ENCODE measurements at regions not wholly inside any gene's neighbourhood (a gene's known extent, or its start where the extent isn't known, plus 50 kb on each side); places are given as distances from the start of the nearest gene placed in this dataset.
"Not testable (repeated sequence)": the region's sequence is repeated elsewhere in the genome, so short reads cannot be mapped to it uniquely, and the experiment has no call there.

DNA sequence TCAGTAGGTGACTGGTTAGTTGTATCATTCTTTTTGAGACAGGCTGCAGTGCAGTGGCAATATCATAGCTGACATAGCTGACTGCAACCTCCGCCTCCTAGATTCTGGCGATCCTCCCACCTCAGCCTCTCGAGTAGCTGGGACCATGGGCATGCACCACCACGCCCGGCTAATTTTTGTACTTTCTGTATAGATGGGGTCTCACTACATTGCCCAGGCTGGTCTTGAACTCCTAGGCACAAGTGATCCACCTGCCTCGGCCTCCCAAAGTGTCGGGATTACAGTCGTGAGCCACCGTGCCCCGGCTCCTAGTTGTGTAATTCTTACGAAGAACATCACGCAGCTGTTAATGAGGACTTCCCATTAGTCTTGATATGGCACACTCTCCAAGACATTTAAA is 123.4 kb upstream of the VKORC1L1 start:
- DNase-seq = no peak

DNA sequence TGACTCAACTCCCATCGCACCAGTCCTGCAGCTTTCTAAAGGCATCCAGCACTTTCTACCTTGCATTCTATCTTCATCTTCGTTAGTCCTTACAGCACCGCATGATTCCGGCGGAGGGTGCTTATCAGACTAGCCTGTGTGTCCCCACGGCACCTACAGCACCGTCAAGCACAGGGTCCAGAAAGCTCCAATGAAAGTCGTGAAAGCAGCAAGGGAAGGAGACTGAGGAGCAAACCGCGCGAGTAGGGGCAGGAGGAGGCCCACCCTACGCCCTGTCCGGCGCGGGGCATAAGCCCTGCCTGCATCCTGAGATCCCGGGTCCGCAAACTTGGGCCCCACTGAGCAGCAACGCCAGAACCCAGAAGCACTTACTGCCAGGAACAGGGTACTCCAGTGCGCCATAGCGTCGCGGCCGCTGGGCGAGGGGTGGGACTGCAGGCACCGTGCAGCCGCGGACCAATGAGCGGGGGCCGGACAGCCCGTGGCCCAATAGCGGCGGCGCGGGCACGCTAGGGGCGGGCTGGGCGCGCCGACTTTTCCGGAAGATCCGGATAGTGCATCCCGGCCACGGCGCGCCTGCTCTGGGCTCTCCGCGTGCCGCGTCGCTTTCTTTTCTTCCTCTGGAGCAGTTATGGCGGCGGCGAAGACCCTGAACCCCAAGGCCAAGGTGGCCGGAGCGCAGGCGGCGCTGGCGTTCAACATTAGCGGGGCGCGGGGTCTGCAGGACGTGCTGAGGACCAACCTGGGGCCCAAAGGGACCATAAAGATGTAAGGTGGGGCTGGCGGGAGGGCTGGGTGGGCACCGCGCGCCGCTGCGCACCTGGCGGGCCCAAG is 122.1 kb upstream of the VKORC1L1 start:
- peak; percentile 87 for DNase-seq

DNA sequence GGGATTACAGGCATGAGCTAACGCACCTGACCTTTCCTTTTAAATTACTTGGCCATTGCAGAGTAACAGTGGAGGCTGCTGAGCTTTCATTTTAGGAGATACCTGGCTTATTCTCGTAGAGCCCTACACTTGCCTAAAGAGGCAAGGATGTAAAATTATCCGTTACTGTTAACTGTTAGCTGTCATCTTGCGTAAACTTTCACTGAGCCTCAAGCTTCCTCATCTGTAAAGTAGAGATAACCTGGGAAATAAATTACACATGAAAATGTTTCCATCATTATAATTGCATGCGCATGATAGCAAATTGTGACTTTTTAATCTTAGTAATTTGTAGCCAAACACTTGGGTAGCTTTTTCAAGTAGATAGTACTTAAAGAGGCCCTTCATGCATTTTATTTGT is 118.8 kb upstream of the VKORC1L1 start:
- not testable (repeated sequence) for DNase-seq

DNA sequence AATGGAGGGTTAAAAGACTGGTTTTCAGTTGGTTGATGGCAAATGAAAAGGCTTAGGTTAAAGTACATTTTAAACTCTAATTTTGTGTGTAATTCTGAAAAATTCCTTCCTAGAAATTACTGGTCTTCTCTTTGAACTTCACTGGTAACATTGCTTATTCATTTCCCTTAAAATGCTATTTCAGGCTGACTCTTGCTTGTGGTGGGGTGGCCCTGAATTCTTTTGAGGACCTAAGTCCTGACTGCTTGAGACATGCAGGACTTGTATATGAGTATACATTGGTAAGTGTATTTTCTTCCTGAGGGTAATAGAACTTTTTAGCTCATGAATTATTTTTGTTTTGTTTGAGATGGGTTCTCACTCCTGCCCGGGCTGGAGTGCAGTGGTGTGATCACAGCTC is 113.9 kb upstream of the VKORC1L1 start:
- not testable (repeated sequence) for DNase-seq

DNA sequence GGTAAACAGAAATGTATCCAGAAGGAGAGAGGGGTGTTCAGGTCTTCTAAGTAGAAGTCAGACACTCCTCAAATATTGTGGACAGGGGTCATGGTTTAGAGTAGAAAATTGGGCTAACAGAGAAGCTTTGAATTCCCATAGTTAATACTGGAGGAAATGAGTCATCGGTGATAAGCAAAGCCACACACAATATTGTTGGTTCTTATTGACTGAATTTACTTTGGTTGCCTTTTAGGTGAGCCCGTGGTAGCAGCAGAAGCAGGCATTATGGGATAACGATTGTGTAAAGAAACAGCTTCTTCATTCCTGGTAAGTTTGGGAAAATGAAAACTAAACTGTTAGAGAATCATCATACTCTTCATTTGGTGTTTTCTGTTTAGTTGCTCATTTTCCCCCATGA is 110.2 kb upstream of the VKORC1L1 start:
- DNase-seq = not testable (repeated sequence)

DNA sequence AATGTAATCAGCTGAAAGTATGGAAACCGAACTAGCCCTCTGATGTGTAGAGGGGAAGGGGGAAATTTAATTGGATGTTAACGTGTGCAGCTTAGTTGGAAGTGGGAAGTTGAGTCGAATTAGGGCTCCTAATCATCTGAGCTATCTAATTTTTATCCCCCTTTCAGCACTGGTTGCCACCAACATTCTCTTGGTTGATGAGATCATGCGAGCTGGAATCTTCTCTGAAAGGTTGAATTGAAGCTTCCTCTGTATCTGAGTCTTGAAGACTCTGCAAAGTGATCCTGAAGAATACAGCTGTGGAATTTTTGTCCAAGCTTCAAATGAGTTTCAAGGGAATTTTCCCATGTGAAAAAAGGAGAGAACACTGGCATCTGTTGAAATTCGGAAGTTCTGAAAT is 109.8 kb upstream of the VKORC1L1 start:
- not testable (repeated sequence) for DNase-seq

DNA sequence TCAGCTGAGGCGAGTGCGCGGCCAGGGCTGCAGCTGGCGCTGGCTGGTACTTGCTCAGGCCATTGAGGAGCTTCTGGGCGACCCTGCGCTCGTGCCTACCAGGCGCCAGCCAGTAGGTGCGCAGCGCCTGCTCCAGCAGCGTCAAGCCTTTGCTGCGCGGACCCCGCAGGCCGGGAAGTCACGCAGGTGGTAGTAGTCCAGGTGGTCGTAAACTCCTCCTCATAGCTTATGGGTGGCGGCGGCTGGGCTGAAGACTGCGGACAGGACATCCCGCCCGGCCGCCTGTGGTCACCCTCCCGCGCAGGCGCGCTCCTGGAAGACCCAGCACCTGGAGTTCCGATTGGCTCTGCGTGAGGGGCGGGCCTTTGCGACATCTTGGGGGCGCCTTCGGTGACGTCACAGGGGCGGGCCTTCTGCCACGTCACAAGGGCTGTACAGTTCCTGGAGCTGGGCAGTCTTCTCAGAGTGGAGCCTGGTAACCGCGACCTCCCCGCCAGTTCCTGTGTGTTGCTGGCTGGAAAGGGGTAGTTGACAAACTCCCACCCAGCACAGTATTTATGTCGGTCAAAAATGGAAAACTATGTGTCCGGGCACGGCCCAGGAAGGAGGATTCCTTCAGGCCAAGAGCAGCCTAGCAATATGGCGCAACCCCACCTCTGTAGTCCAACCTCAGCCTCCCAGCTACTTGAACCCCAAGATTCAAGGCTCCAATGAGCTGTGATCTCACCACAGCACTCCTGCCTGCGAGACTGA is 102.2 kb upstream of the VKORC1L1 start:
- peak; percentile 87 for DNase-seq

DNA sequence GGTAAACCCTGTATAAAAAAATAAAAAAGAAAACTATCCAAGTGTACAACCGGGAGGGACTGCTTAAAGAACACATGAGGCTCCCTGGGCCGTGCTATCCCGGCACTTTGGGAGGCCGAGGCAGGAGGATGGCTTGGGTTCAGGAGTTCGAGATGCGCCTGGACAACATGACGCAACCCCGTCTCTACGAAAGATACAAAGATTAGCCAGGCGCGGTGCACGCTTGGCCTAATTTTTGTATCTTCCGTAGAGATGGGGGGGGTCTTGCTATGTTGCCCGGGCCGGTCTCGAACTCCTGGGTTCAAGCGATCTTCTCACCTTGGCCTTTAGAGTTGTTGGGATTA is 101.7 kb upstream of the VKORC1L1 start:
- not testable (repeated sequence) for DNase-seq

DNA sequence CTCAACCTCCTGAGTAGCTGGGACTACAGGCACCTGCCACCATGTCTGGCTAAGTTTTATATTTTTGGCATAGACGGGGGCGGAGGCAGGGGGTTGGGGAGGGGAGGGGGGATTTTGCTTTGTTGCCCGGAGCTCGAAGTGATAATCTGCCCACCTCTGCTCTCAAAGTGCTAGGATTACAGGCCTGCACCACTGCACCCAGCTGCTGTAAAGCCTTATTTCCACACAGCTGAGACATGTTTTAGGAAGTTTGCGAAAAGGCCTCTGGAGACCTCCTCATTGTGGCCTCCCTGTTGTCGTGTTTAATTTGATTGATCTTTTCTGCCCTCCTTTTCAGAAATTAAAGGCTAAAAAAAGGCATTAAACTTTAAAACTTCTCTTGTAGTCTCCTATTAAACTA is 96.2 kb upstream of the VKORC1L1 start:
- DNase-seq = not testable (repeated sequence)

DNA sequence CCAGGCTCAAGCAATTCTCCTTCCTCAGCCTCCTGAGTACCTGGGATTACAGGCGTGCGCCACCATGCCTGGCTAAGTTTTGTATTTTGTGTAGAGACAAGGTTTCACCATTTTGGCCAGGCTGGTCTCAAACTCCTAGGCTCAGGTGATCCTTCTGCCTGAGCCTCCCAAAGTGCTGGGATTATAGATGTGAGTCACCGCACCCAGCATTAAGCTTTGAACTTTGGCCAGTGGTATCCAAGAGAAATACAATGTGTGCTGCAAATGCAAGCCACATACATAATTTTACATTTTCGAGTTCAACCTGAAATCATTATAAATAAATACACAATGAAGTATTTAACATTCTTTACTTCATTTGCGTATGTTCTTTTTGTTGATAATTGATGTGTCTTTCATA is 82.9 kb upstream of the VKORC1L1 start:
- DNase-seq = not testable (repeated sequence)

DNA sequence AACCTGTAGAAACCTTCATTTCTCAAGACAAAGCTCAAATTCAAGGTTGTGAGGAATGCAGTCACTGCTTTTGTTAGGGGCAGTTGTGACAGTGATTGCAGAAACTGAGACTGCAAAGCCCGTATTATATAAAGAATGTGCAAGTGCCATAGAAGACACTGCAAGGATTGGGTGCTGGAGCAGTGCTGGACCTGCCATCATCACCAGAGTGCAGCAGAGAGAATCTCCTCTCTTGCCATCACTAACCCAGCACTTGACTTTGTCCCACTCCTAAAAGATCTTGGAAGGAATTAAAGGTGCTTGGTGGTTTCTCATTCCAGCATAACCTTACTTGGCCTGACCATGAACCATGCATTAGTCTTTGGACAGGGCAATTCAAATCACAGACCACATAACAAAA is 81.1 kb upstream of the VKORC1L1 start:
- DNase-seq = not testable (repeated sequence)

DNA sequence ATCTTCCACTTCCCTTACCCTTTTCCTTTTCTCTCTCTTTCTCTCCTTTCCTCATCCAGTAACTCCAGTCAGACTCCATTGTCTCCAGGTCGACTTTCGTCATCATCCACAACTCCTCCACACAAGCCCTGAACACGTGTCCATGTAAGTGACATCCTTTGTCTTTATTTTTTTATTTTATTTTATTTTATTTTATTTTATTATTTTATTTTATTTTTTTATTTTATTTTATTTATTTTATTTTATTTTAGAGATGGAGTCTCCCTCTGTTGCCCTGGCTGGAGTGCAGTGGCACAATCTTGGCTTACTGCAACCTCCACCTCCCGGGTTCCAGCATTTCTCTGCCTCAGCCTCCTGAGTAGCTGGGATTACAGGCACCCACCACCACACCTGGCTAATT is 80.1 kb upstream of the VKORC1L1 start:
- not testable (repeated sequence) for DNase-seq

DNA sequence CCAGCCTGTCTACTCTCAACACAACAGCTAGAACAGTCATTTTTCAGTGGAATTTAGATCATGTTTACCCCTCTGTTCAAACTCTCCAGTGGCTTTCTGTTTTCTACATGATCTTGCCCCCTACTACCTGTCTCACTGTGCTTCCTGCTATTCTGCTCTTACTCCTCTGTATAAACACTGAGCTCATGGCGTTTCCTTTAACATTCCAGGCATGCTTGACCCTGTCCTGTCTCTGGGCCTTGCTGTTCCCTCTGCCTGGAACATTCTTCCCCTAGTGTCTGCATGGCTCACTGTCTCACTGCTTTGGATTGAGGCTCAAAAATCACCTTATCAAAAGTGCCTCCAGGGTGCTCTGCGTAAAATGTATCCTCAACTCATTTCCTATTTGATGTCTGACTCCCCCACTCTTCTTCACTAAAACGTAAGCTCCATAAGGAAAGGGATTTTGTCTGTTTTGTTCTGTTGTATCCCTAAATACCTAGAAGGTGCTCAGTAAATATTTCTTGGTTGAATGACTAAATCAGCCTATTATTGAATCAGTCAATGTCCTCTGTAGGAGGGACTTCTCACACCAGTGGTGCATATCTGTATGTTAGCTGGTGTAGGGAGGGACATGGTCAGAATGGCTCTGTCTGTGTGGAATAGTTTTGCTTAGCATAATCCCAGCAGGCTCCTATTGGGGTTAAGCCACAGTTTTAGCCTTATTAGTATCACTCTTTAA is 78.0 kb upstream of the VKORC1L1 start:
- not testable (repeated sequence) for DNase-seq

DNA sequence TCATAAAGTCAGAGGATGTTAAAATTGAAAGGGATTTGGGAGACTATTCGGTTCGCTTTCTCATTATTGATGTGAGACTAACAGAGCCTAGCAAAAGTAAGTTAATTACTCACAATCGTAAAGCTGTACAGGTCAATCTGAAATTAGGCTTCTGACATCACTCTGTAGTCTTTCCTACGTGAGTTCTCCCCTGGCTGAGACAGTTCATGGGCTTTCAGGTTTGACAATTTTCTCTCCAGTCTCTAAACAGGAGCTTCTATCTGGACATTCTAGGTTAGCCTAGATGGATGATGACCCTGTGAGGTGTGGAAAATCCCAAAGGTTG is 77.5 kb upstream of the VKORC1L1 start:
- not testable (repeated sequence) for DNase-seq

DNA sequence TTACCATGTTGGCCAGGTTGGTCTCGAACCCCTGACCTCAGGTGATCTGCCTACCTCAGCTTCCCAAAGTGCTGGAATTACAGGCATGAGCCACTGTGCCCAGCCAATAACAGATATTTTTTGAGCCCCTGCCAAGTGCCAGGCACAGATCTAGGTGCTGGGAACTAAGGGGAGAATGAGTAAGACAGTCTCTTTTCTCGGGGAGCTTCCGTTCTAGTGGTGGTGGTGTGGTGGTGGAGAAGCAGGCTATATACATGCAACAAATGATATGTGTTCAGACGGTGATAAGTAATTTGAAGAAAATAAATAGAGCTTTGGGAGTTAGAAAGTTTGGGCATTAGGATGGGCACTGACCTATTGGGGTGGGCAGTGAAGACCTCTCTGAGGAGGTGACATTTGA is 76.7 kb upstream of the VKORC1L1 start:
- DNase-seq = no peak

DNA sequence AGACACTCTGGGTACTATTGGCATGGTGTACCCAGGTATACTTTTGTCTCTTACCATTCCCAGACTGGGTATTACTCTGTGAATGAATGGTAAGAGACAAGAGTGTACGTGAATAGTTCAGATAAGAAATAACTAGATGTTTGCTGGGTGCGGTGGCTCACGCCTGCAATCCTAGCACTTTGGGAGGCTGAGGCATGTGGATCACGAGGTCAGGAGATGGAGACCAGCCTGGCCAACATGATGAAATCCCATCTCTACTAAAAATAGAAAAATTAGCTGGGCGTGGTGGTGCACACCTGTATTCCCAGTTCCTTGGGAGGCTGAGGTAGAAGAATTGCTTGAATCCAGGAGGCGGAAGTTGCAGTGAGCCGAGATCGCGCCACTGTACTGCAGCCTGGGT is 75.8 kb upstream of the VKORC1L1 start:
- DNase-seq = not testable (repeated sequence)

DNA sequence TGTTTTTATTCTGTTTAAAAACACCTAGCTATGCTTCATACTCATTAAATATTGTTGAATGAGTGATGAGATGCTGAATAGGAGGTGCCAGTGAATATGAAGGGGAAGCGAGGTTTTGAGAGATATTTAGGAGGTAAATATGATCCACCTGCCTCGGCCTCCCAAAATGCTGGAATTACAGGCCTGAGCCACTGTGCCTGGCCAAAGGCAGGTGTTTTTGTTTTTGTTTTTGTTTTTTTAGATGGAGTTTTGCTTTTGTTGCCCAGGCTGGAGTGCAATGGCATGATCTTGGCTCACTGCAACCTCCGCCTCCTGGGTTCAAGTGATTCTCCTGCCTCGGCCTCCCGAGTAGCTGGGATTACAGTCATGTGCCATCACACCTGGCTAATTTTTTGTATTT is 75.3 kb upstream of the VKORC1L1 start:
- not testable (repeated sequence) for DNase-seq

DNA sequence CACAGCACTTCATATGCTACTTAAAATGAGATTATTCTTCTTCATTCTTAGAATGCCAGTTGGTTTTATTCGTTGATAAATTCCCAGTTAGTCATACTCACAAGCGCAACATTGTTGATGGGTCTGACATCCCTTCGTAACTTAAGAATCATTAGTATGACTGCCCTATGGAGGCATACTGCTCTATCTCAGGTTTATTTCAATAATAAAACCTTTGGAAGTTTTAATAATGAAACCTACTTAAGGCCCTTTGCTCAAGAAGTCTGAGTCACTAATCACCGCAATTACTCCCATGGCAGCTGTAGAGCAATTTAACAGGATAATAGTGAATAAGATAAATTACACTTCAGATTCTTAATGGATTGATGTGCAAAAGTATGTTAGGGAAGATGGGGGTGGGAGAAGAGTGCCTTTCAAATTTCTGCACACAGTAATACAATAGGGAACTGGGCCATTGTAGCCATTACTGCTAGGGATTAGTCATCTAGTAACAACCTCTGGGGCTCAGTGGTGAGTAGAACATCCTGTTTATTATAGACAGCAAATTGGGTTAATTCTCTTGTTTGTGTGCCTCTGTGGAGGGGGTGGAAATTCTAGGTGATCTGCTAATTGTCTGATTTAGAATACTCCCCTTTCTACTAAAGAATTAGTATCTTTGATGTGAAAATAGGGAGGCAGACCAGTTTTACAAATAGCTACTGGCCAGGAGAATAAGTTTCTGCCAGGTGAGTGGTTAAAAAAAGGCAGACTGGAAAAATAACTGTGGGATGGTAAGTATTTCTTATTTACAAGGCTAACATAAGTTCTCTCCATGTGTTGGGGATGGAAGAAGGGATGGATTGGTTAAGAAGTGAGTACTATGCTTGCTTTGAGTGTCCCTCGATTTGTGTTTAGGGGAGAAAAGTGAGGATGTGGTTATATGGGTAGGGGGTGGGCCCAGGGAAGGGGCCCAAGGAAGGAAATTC is 74.5 kb upstream of the VKORC1L1 start:
- no peak for DNase-seq

DNA sequence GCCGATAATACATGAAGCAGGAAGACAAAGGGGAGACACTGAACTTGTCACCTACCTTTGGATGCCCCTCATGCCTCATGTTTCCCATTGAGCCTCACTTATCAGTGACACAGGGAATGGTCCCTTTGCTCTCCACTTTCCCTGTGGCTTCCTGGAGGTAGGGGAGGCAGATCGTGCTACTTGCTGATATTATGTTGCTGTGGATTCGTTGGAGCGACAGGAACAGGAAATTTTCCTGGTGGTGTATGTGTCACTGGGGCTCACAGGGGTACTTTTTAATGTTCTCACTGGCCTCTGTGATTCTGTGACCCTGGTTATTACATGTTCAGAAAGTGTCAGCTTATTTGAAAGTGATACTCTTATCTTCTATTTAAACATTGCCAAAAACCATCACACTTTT is 72.7 kb upstream of the VKORC1L1 start:
- not testable (repeated sequence) for DNase-seq

DNA sequence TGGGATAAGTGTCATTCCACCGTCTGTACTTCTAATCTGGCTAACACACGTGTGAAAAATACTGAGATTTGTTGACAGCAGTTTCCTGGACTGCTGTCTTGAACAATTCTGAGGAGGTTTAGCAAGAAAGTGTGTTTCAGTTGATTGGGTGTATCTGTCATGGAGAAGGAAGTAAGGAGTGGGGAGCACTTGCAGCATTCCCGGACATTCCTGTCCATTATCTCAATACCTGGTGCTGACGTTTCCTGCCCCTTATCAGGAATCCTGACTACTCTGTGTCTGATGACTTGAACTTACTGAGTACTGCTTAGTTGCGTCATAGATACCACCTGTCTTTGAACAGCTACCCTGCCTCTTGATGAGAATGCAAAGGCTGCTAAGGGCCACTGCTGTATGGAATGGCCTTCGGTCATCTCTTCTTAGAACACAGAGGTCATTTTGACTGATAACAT is 72.0 kb upstream of the VKORC1L1 start:
- DNase-seq = no peak

DNA sequence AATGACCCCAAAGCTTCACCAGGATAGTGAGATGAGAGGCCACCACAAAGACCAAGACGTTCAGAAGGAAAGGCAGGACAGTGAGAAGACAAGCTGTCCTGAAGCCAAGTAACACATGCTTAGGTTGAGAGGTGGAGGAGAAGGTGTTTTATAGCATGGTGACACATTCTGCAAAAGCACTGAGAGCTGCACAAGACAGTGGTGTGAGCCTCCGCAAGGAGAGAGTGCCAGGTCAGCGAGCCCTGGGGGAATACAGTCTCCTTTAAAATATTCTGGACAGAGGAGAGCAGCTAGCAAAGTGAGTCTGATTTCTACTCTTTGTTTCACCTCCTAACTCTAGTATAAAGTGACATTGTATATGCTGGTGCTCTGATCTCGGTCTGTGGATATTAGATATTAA is 68.0 kb upstream of the VKORC1L1 start:
- DNase-seq = no peak

DNA sequence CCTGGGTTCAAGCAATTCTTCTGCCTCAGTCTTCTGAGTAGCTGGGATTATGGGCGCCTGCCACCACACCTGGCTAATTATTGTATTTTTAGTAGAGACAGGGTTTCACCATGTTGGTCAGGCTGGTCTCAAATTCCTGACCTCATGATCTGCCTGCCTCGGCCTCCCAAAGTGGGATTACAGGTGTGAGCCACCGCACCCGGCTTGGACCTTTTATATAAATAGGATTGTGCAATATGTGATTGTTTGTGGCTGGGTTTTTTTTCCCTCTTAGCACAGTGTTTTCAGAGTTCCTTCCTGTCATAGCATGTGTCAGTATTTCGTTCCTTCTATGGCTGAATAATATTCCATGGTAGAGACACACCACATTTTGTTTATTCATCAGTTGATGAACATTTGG is 65.8 kb upstream of the VKORC1L1 start:
- not testable (repeated sequence) for DNase-seq

Measured in NCI-H2171 treated with DMSO at 0.1 percent for 48 hours (cell line).